Aorta (tissue), 5 donors: ENCODE measurements at regions not wholly inside any gene's neighbourhood (a gene's known extent, or its start where the extent isn't known, plus 50 kb on each side); places are given as distances from the start of the nearest gene placed in this dataset.

Source experiments
- ATAC-seq: fragments of 200-7000 bp; cut with Tn5 transposase; one replicate; pipeline ENCODE4 v1.9.1; 2022; ENCODE audit warnings: moderate library complexity; ENCODE audit not compliant: low FRiP score
- DNase-seq, 2 donors: peaks; one replicate each; pipeline ENCODE4 v3.0.0-alpha.2; 2020
- H3K27ac ChIP-seq, 2 donors: one replicate each; pipeline ENCODE4 v1.5.1; 2013; ENCODE audit warnings: low read length in 2 of 2, mild to moderate bottlenecking in 2 of 2, moderate library complexity in 2 of 2, control low read depth in 1 of 2, inconsistent platforms in 1 of 2, low read depth in 1 of 2
- H3K27me3 ChIP-seq, 2 donors: one replicate each; pipeline ENCODE4 v1.6.1; 2013; ENCODE audit warnings: control low read depth in 1 of 2, low read length in 1 of 2, mild to moderate bottlenecking in 1 of 2, moderate library complexity in 1 of 2; ENCODE audit not compliant: insufficient read depth in 2 of 2, control insufficient read depth in 1 of 2
- H3K36me3 ChIP-seq, 2 donors: one replicate each; pipeline ENCODE4 v1.6.1; 2013; ENCODE audit warnings: control low read depth in 1 of 2, low read length in 1 of 2, mild to moderate bottlenecking in 1 of 2; ENCODE audit not compliant: insufficient read depth in 2 of 2, control insufficient read depth in 1 of 2
- H3K4me1 ChIP-seq, 2 donors: one replicate each; pipeline ENCODE4 v1.6.1; 2013; ENCODE audit warnings: low read length in 2 of 2, control low read depth in 1 of 2, mild to moderate bottlenecking in 1 of 2, moderate library complexity in 1 of 2; ENCODE audit not compliant: insufficient read depth in 2 of 2, control insufficient read depth in 1 of 2
- H3K4me3 ChIP-seq, 2 donors: one replicate each; pipeline ENCODE4 v1.5.1; 2013; ENCODE audit warnings: low read length in 2 of 2, control low read depth in 1 of 2, mild to moderate bottlenecking in 1 of 2
- H3K9me3 ChIP-seq: one replicate; pipeline ENCODE4 v1.6.1; 2013; ENCODE audit warnings: mild to moderate bottlenecking, low read length; ENCODE audit not compliant: control insufficient read depth
- WGBS, 2 donors: extraction: QIAGEN DNeasy Blood & Tissue Kit; methylation state at CpG; one replicate each; pipeline ENCODE4 v1.1.7; 2013; 5-methylcytosine and 5-hydroxymethylcytosine counted together
- intact Hi-C, 2 donors: fragments of 100-400 bp; cut with DNase I; formaldehyde crosslinking; loops; one replicate each; pipeline versions ENCODE4 v1.14.2 to v1.15.0; 2022
- donor health status: healthy with polysubstance abuse.
- donor health status: Bipolar disorder and iron deficiency.
- donor health status: DM: no; HTN: no; CAD: no.
- donor health status: DM: no; HTN: no; CAD: no.
- donor health status: DM: yes; HTN: yes; CAD: no.

DNA sequence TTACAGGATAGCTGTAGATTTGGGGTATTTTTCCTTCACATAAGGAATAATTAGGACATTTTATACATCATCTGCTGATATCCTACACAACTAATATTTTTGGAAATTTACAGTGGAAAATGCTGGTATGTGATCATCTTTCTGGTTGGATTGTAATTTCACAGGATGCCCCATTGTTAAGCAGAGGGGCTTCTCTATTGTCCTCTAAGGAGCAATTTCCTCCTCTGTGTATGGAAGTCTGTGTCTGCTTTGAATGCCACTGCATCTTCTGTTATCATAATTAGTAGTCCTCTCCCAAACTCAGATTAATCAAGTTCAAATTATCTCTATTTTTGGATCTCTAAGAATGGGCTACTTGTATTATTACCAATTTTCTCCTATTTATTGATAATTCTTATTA, 988.1 kb upstream of the B3GALT2 start:
- H3K27ac ChIP-seq: no peak overlapping the region
- DNase-seq (no peak), ATAC-seq (no peak)
- no peak overlapping the region for H3K4me3 ChIP-seq
- intact Hi-C loops: no loop called here
- H3K36me3 ChIP-seq: no peaks in the 10 kb centered on the region
- no peaks in the 10 kb centered on the region for H3K9me3 ChIP-seq
- H3K4me1 ChIP-seq: no peaks in the 10 kb centered on the region
- no peaks in the 10 kb centered on the region for H3K27me3 ChIP-seq

DNA sequence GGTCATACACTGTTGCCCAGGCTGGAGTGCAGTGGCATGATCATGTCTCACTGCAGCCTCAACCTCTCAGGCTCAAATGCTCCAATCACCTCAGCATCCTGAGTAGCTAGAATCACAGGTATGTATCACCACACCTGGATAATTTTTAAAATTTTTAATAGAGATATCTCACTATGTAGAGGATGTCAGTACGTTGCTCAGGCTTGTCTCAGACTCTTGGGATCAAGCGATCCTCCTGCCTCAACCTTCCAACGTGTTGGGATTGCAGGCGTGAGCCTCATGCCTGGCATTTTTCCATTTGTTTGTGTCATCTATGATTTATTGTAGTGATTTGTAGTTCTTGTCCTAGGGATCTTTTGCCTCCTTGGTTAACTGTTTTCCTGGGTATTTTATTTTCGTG, 985.2 kb upstream of the B3GALT2 start:
- Histone ChIP-seq H3K9me3 (no peaks in the 10 kb centered on the region), H3K4me3 (no peak overlapping the region), H3K27me3 (no peaks in the 10 kb centered on the region), H3K4me1 (no peaks in the 10 kb centered on the region), H3K27ac (no peak overlapping the region), H3K36me3 (no peaks in the 10 kb centered on the region)
- no peak for DNase-seq
- WGBS, 2 donors: 84 to 85% methylated on average over 5 of the region's 5 CpGs
- intact Hi-C loops: no loop called here
- ATAC-seq: no peak

DNA sequence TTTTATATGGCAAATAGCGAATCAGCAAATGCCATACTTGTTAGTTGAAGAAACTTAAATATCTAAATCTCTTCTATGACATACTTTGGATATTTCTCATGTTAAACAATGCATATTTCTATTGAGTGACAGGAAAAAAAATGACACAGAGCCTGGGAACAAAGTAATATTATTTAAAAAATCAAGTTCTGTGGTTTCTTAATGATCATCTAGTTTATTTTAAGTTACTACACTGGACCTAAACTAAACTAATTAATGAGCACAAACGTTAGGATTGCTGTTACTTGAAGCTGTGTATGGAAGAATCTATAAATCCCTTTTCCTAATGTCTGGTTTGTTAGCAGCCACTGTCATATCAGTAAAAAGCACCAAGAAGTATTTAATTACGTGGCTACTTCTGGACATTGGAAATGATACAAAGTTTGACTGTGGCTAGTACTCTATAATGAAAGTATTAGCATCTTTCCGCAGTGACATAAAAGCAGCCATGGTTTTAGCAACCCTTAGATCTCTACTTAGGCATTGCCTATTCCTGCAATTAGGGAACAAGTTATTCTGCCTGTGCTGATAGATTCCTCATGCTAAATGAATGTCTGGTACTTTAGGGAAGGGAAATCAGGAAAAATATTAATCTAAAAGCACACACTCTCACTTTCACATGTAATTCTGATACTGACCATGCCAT, 981.7 kb upstream of the B3GALT2 start:
- no peak overlapping the region for H3K4me3 ChIP-seq
- H3K9me3 ChIP-seq: no peaks in the 10 kb centered on the region
- WGBS, 2 donors: 18 to 29% methylated on average over 4 of the region's 4 CpGs
- intact Hi-C loops: no loop called here
- no peaks in the 10 kb centered on the region for H3K27me3 ChIP-seq
- H3K36me3 ChIP-seq: no peaks in the 10 kb centered on the region
- ATAC-seq (no peak), DNase-seq (no peak)
- H3K27ac ChIP-seq: no peak overlapping the region
- H3K4me1 ChIP-seq: no peaks in the 10 kb centered on the region

DNA sequence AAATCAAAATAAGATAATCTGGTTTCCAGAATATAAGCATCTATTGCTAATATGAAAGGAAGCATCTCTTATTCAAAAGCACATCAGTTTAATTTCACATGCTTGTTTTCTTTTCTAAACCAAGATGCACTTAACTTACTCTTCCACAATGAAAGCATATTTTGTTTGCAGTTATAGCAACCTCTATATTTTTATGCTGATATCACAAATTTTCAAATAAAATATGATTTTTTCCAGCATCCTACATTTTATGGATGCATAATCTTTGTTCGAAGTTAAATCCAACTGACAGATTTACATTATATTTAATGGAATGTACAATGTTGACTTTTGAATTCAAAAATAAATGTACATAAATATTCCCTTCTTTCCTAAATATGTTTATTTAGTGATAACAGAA, 978.3 kb upstream of the B3GALT2 start:
- WGBS, 2 donors: 43 to 52% methylated on average over 1 of the region's 1 CpG
- no peaks in the 10 kb centered on the region for H3K4me1 ChIP-seq
- no peaks in the 10 kb centered on the region for H3K36me3 ChIP-seq
- intact Hi-C loops: no loop called here
- no peak for DNase-seq
- ATAC-seq: no peak
- H3K9me3 ChIP-seq: no peaks in the 10 kb centered on the region
- H3K27ac ChIP-seq: no peak overlapping the region
- no peak overlapping the region for H3K4me3 ChIP-seq
- H3K27me3 ChIP-seq: no peaks in the 10 kb centered on the region

DNA sequence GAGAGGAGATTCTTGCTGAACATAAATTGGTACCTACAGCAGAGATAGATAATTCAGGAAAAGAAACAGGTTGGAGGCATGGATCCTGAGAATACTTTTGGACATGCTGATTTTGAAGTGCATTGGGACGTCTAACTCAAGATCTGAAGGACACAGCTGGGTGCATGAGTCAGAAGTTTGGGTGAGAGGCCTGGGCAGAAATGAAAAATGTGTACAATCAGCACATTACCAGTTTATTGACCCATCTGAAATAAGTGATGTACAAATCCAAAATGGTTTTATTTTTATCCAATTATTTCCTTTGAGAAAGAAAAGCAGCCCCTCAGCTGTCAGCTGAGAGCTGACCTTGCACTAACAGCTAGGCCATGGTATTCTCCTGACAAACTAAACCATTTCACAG, 975.2 kb upstream of the B3GALT2 start:
- intact Hi-C loops: no loop called here
- DNase-seq: no peak
- Histone ChIP-seq H3K9me3 (no peaks in the 10 kb centered on the region), H3K36me3 (no peaks in the 10 kb centered on the region), H3K4me1 (no peaks in the 10 kb centered on the region), H3K4me3 (no peak overlapping the region), H3K27ac (no peak overlapping the region), H3K27me3 (no peaks in the 10 kb centered on the region)
- ATAC-seq: no peak
- WGBS, 2 donors: 60 to 61% methylated on average over 1 of the region's 1 CpG

DNA sequence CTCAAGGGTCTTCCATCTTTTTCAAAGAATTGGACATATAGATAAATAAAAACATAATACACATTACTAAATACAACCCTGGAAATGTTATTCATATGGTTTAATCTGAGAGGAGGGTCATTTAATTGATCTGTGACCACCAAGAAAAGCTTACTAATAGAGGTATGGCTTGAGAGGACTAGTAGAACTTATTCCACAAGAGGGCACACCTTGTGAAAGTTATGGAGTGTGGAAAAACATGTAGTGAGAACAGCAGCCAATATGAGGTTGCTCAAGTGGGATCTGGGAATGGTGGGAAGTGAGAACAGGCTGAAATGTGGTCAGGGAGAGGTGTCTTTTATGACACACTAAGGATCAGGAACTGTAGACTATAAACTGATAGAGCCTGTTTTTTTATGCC, 973.5 kb upstream of the B3GALT2 start:
- DNase-seq (no peak), ATAC-seq (no peak)
- H3K27ac ChIP-seq: no peak overlapping the region
- H3K4me1 ChIP-seq: no peaks in the 10 kb centered on the region
- H3K4me3 ChIP-seq: no peak overlapping the region
- no peaks in the 10 kb centered on the region for H3K36me3 ChIP-seq
- no peaks in the 10 kb centered on the region for H3K9me3 ChIP-seq
- no peaks in the 10 kb centered on the region for H3K27me3 ChIP-seq
- intact Hi-C loops: no loop called here

DNA sequence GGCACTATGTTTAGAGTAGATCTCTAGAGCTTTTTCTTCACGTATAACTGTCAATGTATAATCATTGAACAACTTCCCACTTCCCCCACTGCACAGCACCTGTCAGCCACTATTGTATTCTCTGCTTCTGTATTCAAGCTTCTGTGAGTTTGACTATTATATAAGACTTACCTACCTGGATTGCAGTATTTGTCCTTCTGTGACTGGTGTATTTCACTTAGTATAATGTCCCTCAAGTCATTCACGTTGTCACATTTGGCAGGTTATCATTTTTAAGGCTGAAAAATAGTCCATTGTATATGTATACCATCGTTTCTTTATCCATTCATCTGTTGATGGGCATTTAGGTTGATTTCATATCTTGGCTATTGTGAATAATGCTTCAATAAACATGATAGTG, 969.5 kb upstream of the B3GALT2 start:
- no peaks in the 10 kb centered on the region for H3K27me3 ChIP-seq
- intact Hi-C loops: no loop called here
- WGBS, 2 donors: 82 to 84% methylated on average over 3 of the region's 3 CpGs

DNA sequence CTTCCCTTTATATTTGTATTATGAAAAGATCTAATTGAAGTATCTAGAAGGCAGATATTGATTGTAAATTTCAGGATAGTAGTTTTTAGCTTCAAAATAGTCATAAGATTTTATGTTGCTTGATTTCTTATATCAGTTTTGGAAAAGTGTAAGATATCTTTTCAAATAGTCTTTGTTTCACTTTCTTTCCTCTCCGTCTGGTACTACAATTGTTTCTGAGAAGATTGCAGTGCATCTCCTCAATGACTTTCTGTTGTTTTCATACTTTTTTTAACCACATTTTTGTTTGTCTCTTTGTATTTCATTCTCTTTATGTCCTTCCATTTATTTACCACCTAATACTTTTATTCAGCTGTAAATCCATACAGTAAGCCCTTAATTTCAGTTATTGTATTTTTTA, 964.6 kb upstream of the B3GALT2 start:
- no peaks in the 10 kb centered on the region for H3K9me3 ChIP-seq
- 92 to 100% methylated on average over 1 of the region's 1 CpG for WGBS, 2 donors
- DNase-seq (no peak), ATAC-seq (no peak)
- H3K36me3 ChIP-seq: no peaks in the 10 kb centered on the region
- no peaks in the 10 kb centered on the region for H3K27me3 ChIP-seq
- intact Hi-C loops: no loop called here
- no peaks in the 10 kb centered on the region for H3K4me1 ChIP-seq
- no peak overlapping the region for H3K4me3 ChIP-seq
- no peak overlapping the region for H3K27ac ChIP-seq

More for the DNA sequence above, 969.5 kb upstream of the B3GALT2 start:
- no peaks in the 10 kb centered on the region for H3K9me3 ChIP-seq
- DNase-seq (no peak), ATAC-seq (no peak)
- H3K4me3 ChIP-seq: no peak overlapping the region
- H3K4me1 ChIP-seq: no peaks in the 10 kb centered on the region
- no peaks in the 10 kb centered on the region for H3K36me3 ChIP-seq
- no peak overlapping the region for H3K27ac ChIP-seq

DNA sequence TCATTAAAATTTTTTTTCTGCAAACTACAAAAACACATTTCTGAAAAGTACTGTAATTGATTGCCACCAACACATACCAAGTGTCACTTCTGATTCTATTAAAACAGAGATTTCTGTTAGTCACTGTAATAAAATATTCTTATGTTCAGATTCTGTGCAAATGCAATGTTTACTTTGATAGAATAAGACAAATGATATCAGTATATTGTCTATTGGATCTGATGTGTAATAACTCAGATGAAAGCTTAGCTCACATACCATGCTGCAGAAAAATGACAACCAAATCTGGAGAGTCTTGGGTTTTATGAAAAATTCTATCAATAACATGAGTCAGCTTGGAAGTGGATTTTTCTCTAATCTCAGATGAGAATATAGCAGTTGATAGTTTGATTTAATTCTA, 963.8 kb upstream of the B3GALT2 start:
- Histone ChIP-seq H3K27ac (no peak overlapping the region), H3K36me3 (no peaks in the 10 kb centered on the region), H3K9me3 (no peaks in the 10 kb centered on the region), H3K4me1 (no peaks in the 10 kb centered on the region), H3K4me3 (no peak overlapping the region), H3K27me3 (no peaks in the 10 kb centered on the region)
- ATAC-seq: no peak
- intact Hi-C loops: no loop called here
- DNase-seq: no peak
